Fibroblast of lung (primary cell): ENCODE measurements at regions not wholly inside any gene's neighbourhood (a gene's known extent, or its start where the extent isn't known, plus 50 kb on each side); places are given as distances from the start of the nearest gene placed in this dataset.

Experiments
- DNase-seq, 2 donors: peaks; one replicate each; pipeline versions ENCODE4 v3.0.0 to v3.0.0-alpha.2; 2010; ENCODE audit warnings: low read depth in 2 of 2
- H2AFZ ChIP-seq: 2 replicates; pipeline ENCODE4 v1.5.1; 2012; ENCODE audit warnings: low read length, control low read depth, inconsistent platforms
- H3K27ac ChIP-seq: 2 replicates; pipeline ENCODE4 v1.5.1; 2011; ENCODE audit warnings: low read length, control low read depth; ENCODE audit not compliant: insufficient read depth
- H3K27me3 ChIP-seq: 2 replicates; pipeline ENCODE4 v1.5.1; 2011; ENCODE audit warnings: mild to moderate bottlenecking, low read length; ENCODE audit not compliant: control insufficient read depth, insufficient read depth
- H3K36me3 ChIP-seq: 2 replicates; pipeline ENCODE4 v1.5.1; 2011; ENCODE audit warnings: low read length; ENCODE audit not compliant: control insufficient read depth, insufficient read depth
- H3K4me1 ChIP-seq: 2 replicates; pipeline ENCODE4 v1.5.1; 2011; ENCODE audit warnings: low read length; ENCODE audit not compliant: control insufficient read depth, insufficient read depth; ENCODE audit errors: extremely low read depth
- H3K4me2 ChIP-seq: 2 replicates; pipeline ENCODE4 v1.5.1; 2011; ENCODE audit warnings: low read length, control low read depth; ENCODE audit not compliant: insufficient read depth; ENCODE audit errors: extremely low read depth
- H3K4me3 ChIP-seq, 4 experiments: fragments of 200-600 bp in 1 of 4; sonication (generic) in 1 of 4; replicated peaks in 1 of 4; 2 replicates each; pipeline ENCODE4 v1.5.1; 2011 to 2016; ENCODE audit warnings: low read length in 4 of 4, low read depth in 3 of 4, mild to moderate bottlenecking in 3 of 4, control low read depth in 2 of 4, inconsistent platforms in 1 of 4, mixed read lengths in 1 of 4; ENCODE audit not compliant: insufficient read depth in 1 of 4; ENCODE audit errors: control extremely low read depth in 1 of 4
- H3K79me2 ChIP-seq: 2 replicates; pipeline ENCODE4 v1.5.1; 2012; ENCODE audit warnings: mild to moderate bottlenecking, low read length, inconsistent platforms; ENCODE audit not compliant: control insufficient read depth, insufficient read depth
- H3K9ac ChIP-seq: 2 replicates; pipeline ENCODE4 v1.5.1; 2011; ENCODE audit warnings: mild to moderate bottlenecking, low read length, control low read depth; ENCODE audit not compliant: insufficient read depth
- H3K9me3 ChIP-seq: 2 replicates; pipeline ENCODE4 v1.5.1; 2012; ENCODE audit warnings: low read depth, low read length; ENCODE audit not compliant: control insufficient read depth, insufficient read depth
- H4K20me1 ChIP-seq: 2 replicates; pipeline ENCODE4 v1.5.1; 2011; ENCODE audit warnings: low read length; ENCODE audit not compliant: control insufficient read depth, insufficient read depth; ENCODE audit errors: extremely low read depth
- EZH2 ChIP-seq: IDR thresholded peaks from 2 replicates; pipeline ENCODE4 v1.5.1; 2012; ENCODE audit warnings: low read length, control low read depth, mild to moderate bottlenecking; ENCODE audit errors: missing control alignments
- TF ChIP-seq, protein P1 (sequence below), 2 donors: IDR thresholded peaks in 1 of 2; conservative IDR thresholded peaks in 1 of 2; 1 replicate in 1 of 2; 2 replicates in 1 of 2; pipeline ENCODE4 v1.5.1; 2011 to 2012; ENCODE audit warnings: low read length in 2 of 2, control low read depth in 1 of 2, inconsistent platforms in 1 of 2, low read depth in 1 of 2, mild to moderate bottlenecking in 1 of 2

DNA sequence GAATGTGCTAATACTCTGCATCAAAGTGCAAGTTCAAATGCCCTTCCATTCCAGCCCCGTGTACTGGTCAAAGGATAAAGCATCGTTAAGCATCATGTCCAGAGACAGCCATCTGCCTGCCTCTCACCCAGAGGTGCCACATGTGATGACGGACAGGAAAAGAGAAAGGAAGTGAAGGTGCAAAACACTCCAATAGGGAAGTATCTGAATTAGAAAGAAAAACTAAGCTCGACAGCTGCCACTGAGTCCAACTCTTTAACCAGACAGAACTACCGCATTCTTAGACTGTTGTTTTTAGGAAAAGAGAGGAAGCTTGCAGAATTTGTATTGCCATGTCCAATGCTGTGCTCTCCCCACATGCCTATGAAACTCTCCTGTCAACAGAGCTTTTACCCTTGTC, 465.0 kb upstream of the SOX5 start:
- Histone ChIP-seq H3K27ac (no peak overlapping the region), H3K9ac (no peak overlapping the region), H3K9me3 (no peaks in the 10 kb centered on the region), H3K4me1 (no peaks in the 10 kb centered on the region), H3K27me3 (no peaks in the 10 kb centered on the region), H3K36me3 (no peaks in the 10 kb centered on the region), H4K20me1 (no peaks in the 10 kb centered on the region), H3K79me2 (no peaks in the 10 kb centered on the region), H3K4me2 (peak overlapping the region; percentile 29), H3K4me3 (no peak overlapping the region), H2AFZ (peak overlapping the region; percentile 37)
- no peak for TF ChIP-seq EZH2
- TF ChIP-seq, protein P1, sequence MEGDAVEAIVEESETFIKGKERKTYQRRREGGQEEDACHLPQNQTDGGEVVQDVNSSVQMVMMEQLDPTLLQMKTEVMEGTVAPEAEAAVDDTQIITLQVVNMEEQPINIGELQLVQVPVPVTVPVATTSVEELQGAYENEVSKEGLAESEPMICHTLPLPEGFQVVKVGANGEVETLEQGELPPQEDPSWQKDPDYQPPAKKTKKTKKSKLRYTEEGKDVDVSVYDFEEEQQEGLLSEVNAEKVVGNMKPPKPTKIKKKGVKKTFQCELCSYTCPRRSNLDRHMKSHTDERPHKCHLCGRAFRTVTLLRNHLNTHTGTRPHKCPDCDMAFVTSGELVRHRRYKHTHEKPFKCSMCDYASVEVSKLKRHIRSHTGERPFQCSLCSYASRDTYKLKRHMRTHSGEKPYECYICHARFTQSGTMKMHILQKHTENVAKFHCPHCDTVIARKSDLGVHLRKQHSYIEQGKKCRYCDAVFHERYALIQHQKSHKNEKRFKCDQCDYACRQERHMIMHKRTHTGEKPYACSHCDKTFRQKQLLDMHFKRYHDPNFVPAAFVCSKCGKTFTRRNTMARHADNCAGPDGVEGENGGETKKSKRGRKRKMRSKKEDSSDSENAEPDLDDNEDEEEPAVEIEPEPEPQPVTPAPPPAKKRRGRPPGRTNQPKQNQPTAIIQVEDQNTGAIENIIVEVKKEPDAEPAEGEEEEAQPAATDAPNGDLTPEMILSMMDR (conservative IDR thresholded peaks at IDR 0.05 in 1 of 2, IDR thresholded peaks at IDR 0.05 in 1 of 2; ENCODE audit: low read depth in 1 of 2, low read length in 2 of 2), result no peak
- DNase-seq, result no peak

DNA sequence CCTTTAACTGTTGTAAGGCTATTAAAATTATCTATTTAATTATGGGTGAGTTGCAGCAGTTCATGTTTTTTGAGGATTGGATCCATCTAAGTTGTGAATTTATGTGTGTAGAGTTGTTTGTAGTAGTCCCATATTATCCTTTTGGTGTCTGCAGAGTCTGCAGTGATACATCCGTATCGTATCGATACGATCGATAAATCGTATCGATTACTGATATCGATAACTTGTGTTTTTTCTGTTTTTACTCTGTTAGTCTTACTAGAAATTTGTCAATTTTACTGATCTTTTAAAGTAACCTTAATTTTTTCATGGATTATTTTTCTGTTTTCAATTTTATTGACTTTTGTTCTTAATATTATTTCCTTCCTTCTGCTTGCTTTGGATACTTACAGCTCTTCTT, 462.5 kb upstream of the SOX5 start:
- TF ChIP-seq, protein P1 (conservative IDR thresholded peaks at IDR 0.05 in 1 of 2, IDR thresholded peaks at IDR 0.05 in 1 of 2; ENCODE audit: low read depth in 1 of 2, low read length in 2 of 2), result no peak
- no peak for TF ChIP-seq EZH2
- no peaks in the 10 kb centered on the region for H3K27me3 ChIP-seq
- H3K4me1 ChIP-seq, result no peaks in the 10 kb centered on the region
- H3K9ac ChIP-seq, result no peak overlapping the region
- H2AFZ ChIP-seq, result no peak overlapping the region
- no peaks in the 10 kb centered on the region for H3K9me3 ChIP-seq
- H3K79me2 ChIP-seq, result no peaks in the 10 kb centered on the region
- no peaks in the 10 kb centered on the region for H4K20me1 ChIP-seq
- no peak overlapping the region for H3K4me2 ChIP-seq
- no peaks in the 10 kb centered on the region for H3K36me3 ChIP-seq
- H3K27ac ChIP-seq, result no peak overlapping the region
- DNase-seq, result no peak
- no peak overlapping the region for H3K4me3 ChIP-seq

DNA sequence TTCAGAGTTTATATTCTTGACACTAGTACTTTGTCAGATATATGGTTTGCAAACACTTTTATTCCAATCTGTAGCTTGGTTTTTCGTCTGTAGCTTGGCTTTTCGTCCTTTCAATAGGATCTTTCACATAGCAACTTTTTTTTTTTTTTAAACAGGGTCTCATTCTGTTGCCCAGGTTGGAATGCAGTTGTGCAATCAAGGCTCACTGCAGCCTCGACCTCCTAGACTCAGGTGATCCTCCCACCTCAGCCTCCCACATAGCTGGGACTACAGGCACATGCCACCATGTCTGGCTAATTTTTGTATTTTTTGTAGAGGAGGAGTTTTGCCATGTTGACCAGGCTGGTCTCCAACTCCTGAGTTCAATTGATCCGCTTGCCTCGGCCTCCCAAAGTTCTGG, 460.4 kb upstream of the SOX5 start:
- Histone ChIP-seq H3K9ac (no peak overlapping the region), H3K9me3 (no peaks in the 10 kb centered on the region), H2AFZ (no peak overlapping the region), H4K20me1 (no peaks in the 10 kb centered on the region), H3K27me3 (no peaks in the 10 kb centered on the region), H3K79me2 (no peaks in the 10 kb centered on the region), H3K36me3 (no peaks in the 10 kb centered on the region), H3K4me2 (no peak overlapping the region), H3K4me3 (no peak overlapping the region), H3K27ac (no peak overlapping the region), H3K4me1 (peaks cover 1% of the 10 kb centered on the region)
- TF ChIP-seq, protein P1 (conservative IDR thresholded peaks at IDR 0.05 in 1 of 2, IDR thresholded peaks at IDR 0.05 in 1 of 2; ENCODE audit: low read depth in 1 of 2, low read length in 2 of 2), result no peak
- TF ChIP-seq EZH2, result no peak
- DNase-seq, result no peak
